ENCODE measurements at regions not wholly inside any gene's neighbourhood (a gene's known extent, or its start where the extent isn't known, plus 50 kb on each side); places are given as distances from the start of the nearest gene placed in this dataset.

GRCh38 chr12:74337951-74338350 is 199.7 kb upstream of the ATXN7L3B start:
- no peak for TF ChIP-seq EZH2phosphoT487 (IDR thresholded peaks at IDR 0.05; ENCODE audit: insufficient read depth, low read depth)
- no peak for TF ChIP-seq EZH2 (IDR thresholded peaks at IDR 0.05; ENCODE audit: insufficient read depth, poor library complexity, severe bottlenecking)

All from GM23248 (cell line).